GM12872 (cell line): ENCODE measurements at regions not wholly inside any gene's neighbourhood (a gene's known extent, or its start where the extent isn't known, plus 50 kb on each side); places are given as distances from the start of the nearest gene placed in this dataset.

ENCODE experiments used
- CTCF ChIP-seq: IDR thresholded peaks from 3 replicates; pipeline ENCODE4 v1.5.1; 2011; ENCODE audit warnings: low read depth, mild to moderate bottlenecking, low read length, moderate library complexity; ENCODE audit not compliant: insufficient read depth

GRCh38 chr4:52247941-52248340 is 196.8 kb downstream of the SPATA18 start:
- no peak for TF ChIP-seq CTCF

GRCh38 chr4:52248820-52249219 is 197.7 kb downstream of the SPATA18 start:
- no peak for TF ChIP-seq CTCF

- TF ChIP-seq CTCF, result no peak
These were observed 198.5 kb downstream of the SPATA18 start for GRCh38 chr4:52249581-52249980.

- no peak for TF ChIP-seq CTCF
These were observed 199.1 kb downstream of the SPATA18 start for GRCh38 chr4:52250154-52250553.

- no peak for TF ChIP-seq CTCF
These were observed 200.8 kb downstream of the SPATA18 start for GRCh38 chr4:52251864-52252263.

GRCh38 chr4:52253025-52253424 is 201.9 kb downstream of the SPATA18 start:
- TF ChIP-seq CTCF, result no peak

GRCh38 chr4:52256522-52256921 is 205.4 kb downstream of the SPATA18 start:
- no peak for TF ChIP-seq CTCF

GRCh38 chr4:52259978-52260377 is 208.9 kb downstream of the SPATA18 start:
- TF ChIP-seq CTCF, result no peak
